Activated naive CD4-positive, alpha-beta T cell (primary cell): ENCODE measurements at regions not wholly inside any gene's neighbourhood (a gene's known extent, or its start where the extent isn't known, plus 50 kb on each side); places are given as distances from the start of the nearest gene placed in this dataset.
A peak's percentile ranks its signal among the peaks of the same experiment; 100 is the strongest.

Source experiments
- DNase-seq, 4 experiments: peaks; one replicate each; lab custom pipeline; 2025; lab: John Stamatoyannopoulos, UW

- no peak for DNase-seq
Observed at GRCh38 chr13:29955137-29955650, 104.8 kb upstream of the UBL3 start.

DNA sequence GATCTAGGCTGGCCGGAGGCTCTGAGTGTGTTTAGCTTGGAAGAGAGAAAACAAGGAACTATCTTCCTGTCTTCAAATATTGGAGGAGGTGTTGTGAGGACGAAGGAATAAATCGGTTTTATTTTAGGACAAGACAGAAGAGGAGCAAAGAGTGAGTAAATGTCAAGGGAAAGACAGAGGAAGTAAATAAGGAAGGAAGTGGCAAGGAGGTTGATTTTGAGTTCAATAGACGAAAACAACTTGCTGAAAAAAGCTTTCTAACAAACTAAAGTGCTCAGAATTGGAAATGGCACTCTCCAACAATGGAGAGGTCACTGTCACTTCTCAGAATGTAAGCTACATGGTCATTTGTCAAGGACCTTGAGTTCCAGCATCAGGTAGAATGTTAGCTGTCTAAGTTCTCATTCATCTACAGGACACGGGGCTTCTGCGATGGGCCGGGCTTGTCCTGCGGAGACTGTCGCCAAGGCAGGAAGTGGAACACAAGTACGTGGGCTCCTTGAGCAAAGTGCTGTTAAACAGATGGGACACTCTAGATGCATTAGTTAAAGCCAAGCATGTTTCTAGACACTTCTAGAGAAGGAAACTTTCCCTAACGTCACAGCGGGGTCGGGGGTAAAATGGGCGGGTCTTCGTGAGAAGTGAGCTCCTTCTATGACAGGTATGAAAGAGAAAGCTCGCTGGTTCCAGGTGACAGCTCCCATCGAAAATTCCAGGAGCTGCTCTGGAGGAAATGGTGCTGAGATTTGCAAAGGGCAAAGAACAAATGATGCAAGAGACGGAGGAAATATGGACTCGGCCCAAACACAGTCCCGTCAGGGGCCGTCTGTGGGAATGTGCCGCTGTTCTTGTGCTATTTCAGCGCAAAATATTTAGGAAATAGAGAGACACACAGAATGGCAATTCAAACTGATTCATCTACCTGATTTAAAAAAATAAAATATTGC, 103.9 kb upstream of the UBL3 start:
- DNase-seq: peak in 2 of 4 experiments; percentile 15 to 30

DNA sequence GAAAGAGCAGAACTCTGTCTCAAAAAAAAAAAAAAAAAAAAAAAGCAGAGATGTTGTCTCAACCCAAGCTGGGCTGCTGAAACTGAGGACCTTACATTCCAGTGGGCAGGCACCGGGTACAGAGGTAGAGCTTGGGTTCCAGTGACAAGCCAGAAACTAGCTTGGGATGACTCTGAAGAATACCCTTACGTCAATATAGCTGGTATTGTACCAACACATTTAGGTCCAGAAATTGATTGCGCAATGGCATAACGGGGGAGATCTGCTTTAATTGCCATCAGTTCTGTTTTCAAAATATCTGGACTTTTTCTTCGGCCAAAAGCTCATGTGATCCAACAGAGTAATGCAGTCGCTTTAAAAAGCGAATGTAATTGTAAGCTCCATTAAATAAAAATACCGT, 103.1 kb upstream of the UBL3 start:
- no peak for DNase-seq

DNA sequence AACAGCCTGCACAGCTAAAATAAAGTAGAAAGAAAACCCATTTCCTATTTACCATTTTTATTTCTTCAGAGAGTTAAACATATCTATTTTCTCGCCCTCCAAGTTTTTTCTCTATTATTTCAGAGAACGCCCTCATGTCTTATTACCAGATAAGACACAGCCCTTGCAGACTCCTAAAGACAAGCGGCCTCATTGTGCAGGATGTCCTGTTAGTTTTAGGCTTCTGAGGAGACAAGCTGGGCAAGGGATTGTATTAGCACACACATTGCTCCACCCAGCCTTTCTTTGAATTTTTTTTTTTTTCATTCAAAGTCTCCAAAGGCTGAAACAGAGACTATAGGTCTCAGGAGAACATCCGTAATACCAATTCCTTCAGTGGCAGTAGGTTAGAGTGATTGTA, 101.8 kb upstream of the UBL3 start:
- DNase-seq: no peak

GRCh38 chr13:29948791-29949190, 98.4 kb upstream of the UBL3 start:
- no peak for DNase-seq

- no peak for DNase-seq
Observed at GRCh38 chr13:29948244-29948643, 97.8 kb upstream of the UBL3 start.

- DNase-seq: no peak
Observed at GRCh38 chr13:29947839-29948238, 97.4 kb upstream of the UBL3 start.

GRCh38 chr13:29946093-29946492, 95.7 kb upstream of the UBL3 start:
- DNase-seq: no peak

- DNase-seq: no peak
Observed at GRCh38 chr13:29943686-29944085, 93.3 kb upstream of the UBL3 start.

DNA sequence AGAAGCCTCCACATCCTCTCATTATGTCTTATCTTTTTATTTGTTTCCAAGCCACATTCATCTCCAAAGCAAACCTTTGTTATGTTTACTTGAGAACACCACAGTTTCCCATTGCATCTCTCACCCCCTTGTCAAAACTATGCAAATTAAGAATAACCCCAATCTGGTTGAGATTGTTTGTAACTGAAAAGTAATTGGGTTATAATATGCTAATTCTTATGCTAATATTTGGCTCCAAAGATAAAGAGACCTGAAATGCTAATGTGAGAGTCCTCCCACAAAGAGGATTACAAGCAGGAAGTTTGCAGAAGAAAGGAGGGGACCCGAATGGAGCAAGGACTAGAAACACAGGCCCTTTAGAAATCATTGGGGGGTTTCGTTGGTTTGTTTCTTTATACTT, 92.9 kb upstream of the UBL3 start:
- no peak for DNase-seq

DNA sequence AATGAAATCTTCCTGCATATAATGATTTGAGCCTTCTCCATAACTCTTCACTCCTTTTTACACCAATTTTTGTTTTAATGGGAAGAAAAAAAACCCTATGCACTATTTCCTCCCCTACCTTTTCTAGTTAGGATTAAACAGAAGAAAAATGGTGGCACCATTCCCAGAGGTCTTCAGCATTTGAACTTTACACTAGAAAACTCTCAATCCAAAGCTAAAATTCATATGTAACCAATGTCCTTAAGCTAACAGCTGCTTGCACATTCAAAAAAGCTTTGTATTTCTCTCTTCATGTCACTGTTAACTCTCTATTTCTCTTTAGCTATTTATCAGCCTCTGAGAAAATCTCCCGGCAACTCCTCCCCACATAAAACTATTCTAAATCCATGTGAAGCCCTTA, 90.3 kb upstream of the UBL3 start:
- no peak for DNase-seq

- DNase-seq: no peak
Observed at GRCh38 chr13:29939158-29939557, 88.7 kb upstream of the UBL3 start.

GRCh38 chr13:29937841-29938240, 87.4 kb upstream of the UBL3 start:
- DNase-seq: peak in 1 of 4 experiments; percentile 14

- DNase-seq: no peak
Observed at GRCh38 chr13:29937379-29937778, 87.0 kb upstream of the UBL3 start.

DNA sequence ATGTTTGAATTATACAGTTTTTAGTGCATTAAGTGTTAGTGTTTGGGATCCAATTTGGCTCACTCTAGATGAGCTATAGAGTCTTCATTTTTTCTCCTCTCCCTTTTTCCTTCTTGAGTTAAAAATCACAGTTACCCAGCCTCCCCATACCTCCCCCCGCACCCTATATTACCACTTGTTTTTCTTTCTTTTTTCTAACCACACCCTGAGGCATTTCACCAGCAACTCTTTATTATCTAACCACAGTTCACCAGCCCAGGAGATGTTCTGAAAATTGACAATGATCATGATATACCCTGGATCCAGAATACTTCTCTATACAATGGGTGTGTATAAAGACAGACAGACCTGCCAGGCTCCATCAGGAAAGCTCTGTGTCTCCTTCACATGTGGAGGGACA, 86.5 kb upstream of the UBL3 start:
- no peak for DNase-seq

DNA sequence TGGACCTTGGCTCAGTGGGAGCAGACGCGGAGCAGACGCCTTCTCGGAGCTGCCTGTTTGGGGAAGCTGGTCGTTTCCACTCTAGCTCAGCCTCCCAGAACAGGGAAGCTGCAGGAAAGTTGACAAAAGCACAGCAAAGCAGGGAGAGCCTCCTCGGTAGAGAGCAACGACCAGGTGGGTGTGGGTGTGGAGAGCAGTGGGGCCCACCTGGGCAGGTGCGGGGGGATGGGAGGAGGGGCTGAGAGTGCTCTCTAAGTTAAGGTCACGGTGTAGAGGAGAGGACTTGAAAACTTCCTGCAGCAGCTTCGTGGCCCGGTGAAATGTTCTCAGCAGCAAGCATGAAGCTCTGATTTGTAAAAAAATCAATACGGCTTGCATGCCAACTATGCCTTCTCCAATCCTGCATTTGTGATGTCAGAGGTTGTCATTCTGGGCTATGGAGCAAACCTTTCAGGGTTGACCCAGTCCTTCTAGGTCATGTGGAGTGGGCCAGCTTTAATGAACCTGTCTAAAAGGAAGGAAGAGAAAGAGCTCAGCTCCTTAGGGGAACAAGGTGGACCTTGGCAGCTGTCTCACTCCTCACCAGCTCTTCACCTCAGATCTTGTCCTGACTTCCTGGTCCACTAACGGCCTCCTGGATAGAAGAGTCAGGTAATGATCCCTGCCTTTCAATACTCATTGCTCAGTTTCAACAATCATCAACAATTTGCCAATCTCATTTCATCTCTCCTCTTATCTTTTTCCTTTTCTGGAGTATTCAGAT, 85.8 kb upstream of the UBL3 start:
- DNase-seq: peak in 1 of 4 experiments; percentile 11

GRCh38 chr13:29935309-29935981, 85.0 kb upstream of the UBL3 start:
- DNase-seq: peak in 3 of 4 experiments; percentile 13 to 55 (median 33)

GRCh38 chr13:29934531-29935308, 84.3 kb upstream of the UBL3 start:
- DNase-seq: no peak

DNA sequence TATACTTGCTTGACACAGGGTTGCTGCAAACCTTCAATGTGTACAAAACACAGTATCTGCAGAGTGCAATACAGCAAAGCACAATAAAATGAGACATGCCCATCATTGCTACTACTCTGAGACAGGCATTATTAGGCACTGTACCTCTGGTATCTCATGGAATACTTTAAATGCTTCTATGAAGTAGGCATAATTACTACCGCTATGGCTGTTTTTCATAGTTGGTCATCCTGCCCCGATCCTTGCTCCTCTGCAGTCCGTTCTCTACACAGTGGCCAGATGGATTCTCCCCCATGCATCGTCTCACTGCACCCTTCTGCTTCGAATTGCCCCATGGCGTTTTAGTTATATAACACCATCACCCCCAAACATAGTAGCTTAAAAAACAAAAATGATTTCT, 83.0 kb upstream of the UBL3 start:
- DNase-seq: no peak

DNA sequence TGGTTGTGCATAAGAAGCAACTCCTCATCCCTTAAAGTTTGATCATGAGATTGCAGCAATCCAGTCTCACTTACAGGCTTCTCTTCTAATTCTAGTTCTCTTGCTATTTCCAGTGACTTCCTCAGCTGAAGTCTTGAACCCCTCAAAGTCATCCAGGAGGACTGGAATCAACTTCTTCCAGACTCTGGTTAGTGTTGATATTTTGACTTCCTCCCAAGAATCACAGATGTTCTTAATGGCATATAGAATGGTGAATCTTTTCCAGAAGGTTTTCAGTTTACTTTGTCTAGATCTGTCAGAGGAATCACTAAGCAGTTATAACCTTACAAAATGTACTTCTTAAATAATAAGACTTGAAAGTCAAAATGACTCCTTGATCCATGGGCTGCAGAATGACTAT, 81.3 kb upstream of the UBL3 start:
- no peak for DNase-seq

- no peak for DNase-seq
Observed at GRCh38 chr13:29929062-29929847, 78.8 kb upstream of the UBL3 start.
